BJ (cell line): ENCODE measurements at regions not wholly inside any gene's neighbourhood (a gene's known extent, or its start where the extent isn't known, plus 50 kb on each side); places are given as distances from the start of the nearest gene placed in this dataset.
"Not testable (repeated sequence)": the region's sequence is repeated elsewhere in the genome, so short reads cannot be mapped to it uniquely, and the experiment has no call there.

Source experiments
- CTCF ChIA-PET: fragments of 350-600 bp; formaldehyde crosslinking; extraction: SDS; loops from one replicate; lab custom pipeline; 2021; ENCODE audit warnings: antibody characterized with exemption, inconsistent platforms; lab: Yijun Ruan, JAX
- POLR2A ChIA-PET: fragments of 300-600 bp; sonication (Branson Sonifier 250); formaldehyde crosslinking; extraction: SDS; loops from one replicate; lab custom pipeline; 2021; ENCODE audit warnings: antibody characterized with exemption; lab: Charles Lee
- DNase-seq: peaks from one replicate; pipeline ENCODE4 v3.0.0-alpha.2; 2011; ENCODE audit warnings: low read depth
- H3K27me3 ChIP-seq: 2 replicates; pipeline ENCODE4 v1.6.0; 2011; ENCODE audit warnings: low read length; ENCODE audit not compliant: control insufficient read depth, insufficient read depth
- H3K36me3 ChIP-seq: 2 replicates; pipeline ENCODE4 v1.5.1; 2011; ENCODE audit warnings: low read length; ENCODE audit not compliant: control insufficient read depth, insufficient read depth
- H3K4me3 ChIP-seq: 2 replicates; pipeline ENCODE4 v1.5.1; 2011; ENCODE audit warnings: low read depth, mild to moderate bottlenecking, control low read depth, low read length
- TF ChIP-seq, protein P1 (sequence below): IDR thresholded peaks from 2 replicates; pipeline ENCODE4 v1.5.1; 2011; ENCODE audit warnings: low read depth, mild to moderate bottlenecking, control low read depth, inconsistent platforms, low read length, moderate library complexity; ENCODE audit not compliant: insufficient read depth

- ChIA-PET CTCF (no interaction called here), POLR2A (no interaction called here)
- DNase-seq: no peak
- TF ChIP-seq, protein P1, sequence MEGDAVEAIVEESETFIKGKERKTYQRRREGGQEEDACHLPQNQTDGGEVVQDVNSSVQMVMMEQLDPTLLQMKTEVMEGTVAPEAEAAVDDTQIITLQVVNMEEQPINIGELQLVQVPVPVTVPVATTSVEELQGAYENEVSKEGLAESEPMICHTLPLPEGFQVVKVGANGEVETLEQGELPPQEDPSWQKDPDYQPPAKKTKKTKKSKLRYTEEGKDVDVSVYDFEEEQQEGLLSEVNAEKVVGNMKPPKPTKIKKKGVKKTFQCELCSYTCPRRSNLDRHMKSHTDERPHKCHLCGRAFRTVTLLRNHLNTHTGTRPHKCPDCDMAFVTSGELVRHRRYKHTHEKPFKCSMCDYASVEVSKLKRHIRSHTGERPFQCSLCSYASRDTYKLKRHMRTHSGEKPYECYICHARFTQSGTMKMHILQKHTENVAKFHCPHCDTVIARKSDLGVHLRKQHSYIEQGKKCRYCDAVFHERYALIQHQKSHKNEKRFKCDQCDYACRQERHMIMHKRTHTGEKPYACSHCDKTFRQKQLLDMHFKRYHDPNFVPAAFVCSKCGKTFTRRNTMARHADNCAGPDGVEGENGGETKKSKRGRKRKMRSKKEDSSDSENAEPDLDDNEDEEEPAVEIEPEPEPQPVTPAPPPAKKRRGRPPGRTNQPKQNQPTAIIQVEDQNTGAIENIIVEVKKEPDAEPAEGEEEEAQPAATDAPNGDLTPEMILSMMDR: no peak
- Histone ChIP-seq H3K36me3 (no peaks in the 10 kb centered on the region), H3K27me3 (no peaks in the 10 kb centered on the region), H3K4me3 (no peak overlapping the region)
These were observed 209.9 kb downstream of the TUBA3C start for GRCh38 chr13:18971576-18972219.

DNA sequence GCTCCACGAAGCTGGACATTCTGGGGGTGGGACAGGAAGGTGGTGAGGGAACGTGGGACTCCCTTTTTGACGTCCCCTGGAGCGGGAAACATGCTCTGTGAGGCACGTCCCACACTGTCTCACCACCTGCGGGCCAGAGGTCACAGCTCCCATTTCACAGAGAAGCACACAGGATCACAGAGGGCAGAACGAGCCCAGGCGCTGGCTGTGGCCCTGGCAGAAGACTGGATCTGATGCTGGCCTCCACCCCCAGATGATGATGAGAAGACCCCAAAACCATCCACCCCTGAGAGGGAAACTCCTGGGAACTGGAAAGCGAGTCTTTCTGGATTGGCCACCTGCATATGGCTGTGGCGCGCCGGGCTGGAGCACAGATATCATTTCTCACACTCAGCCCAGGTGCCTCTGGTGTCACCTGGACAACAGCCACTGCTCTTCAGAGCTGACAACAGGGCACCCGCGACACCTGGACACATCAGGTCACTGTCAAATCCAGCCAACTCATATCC, 216.2 kb downstream of the TUBA3C start:
- ChIA-PET CTCF (no interaction called here), POLR2A (no interaction called here)
- Histone ChIP-seq H3K36me3 (no peaks in the 10 kb centered on the region), H3K4me3 (no peak overlapping the region), H3K27me3 (no peaks in the 10 kb centered on the region)
- DNase-seq: no peak
- TF ChIP-seq, protein P1: no peak

GRCh38 chr13:18964942-18965341, 216.7 kb downstream of the TUBA3C start:
- CTCF ChIA-PET: no interaction called here
- POLR2A ChIA-PET: no interaction called here

GRCh38 chr13:18963684-18964083, 217.9 kb downstream of the TUBA3C start:
- H3K27me3 ChIP-seq, POLR2A ChIA-PET, H3K4me3 ChIP-seq, DNase-seq, H3K36me3 ChIP-seq: not testable (repeated sequence)
- CTCF ChIA-PET: interaction anchor here (0.7 kb wide), 1 partner anchor 74 kb away, joined by 5 read pairs; no protein-coding TSS in a partner anchor

More at GRCh38 chr13:18964942-18965341, 216.7 kb downstream of the TUBA3C start:
- H3K4me3 ChIP-seq: no peak overlapping the region
- no peaks in the 10 kb centered on the region for H3K27me3 ChIP-seq
- TF ChIP-seq, protein P1: no peak
- no peaks in the 10 kb centered on the region for H3K36me3 ChIP-seq
- no peak for DNase-seq

- Histone ChIP-seq H3K27me3 (no peaks in the 10 kb centered on the region), H3K4me3 (no peak overlapping the region), H3K36me3 (no peaks in the 10 kb centered on the region)
- TF ChIP-seq, protein P1: no peak
- POLR2A ChIA-PET: no interaction called here
- CTCF ChIA-PET: no interaction called here
- DNase-seq: no peak
These were observed 219.4 kb downstream of the TUBA3C start for GRCh38 chr13:18962168-18962734.
